ENCODE measurements at regions not wholly inside any gene's neighbourhood (a gene's known extent, or its start where the extent isn't known, plus 50 kb on each side); places are given as distances from the start of the nearest gene placed in this dataset.

DNA sequence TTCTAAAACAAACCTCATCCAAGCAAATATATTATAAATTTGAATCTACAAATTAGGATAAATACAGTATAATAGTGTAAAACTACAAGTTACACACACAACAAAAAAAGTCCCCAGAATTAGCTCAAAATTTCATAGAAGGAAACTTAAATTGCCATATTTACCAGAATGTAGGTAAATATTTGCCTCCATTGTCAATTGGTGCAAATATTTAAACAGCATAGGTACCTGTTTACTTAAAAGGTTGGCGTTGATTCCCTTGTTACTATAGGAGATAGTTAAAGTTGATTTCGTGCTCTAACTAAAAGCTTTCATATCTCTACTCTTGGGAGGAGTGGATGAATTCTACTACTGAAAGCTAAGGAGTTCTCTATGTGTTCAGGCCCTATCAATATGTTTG is 111.6 kb upstream of the TENT5A start:
- TF ChIP-seq, protein P1, sequence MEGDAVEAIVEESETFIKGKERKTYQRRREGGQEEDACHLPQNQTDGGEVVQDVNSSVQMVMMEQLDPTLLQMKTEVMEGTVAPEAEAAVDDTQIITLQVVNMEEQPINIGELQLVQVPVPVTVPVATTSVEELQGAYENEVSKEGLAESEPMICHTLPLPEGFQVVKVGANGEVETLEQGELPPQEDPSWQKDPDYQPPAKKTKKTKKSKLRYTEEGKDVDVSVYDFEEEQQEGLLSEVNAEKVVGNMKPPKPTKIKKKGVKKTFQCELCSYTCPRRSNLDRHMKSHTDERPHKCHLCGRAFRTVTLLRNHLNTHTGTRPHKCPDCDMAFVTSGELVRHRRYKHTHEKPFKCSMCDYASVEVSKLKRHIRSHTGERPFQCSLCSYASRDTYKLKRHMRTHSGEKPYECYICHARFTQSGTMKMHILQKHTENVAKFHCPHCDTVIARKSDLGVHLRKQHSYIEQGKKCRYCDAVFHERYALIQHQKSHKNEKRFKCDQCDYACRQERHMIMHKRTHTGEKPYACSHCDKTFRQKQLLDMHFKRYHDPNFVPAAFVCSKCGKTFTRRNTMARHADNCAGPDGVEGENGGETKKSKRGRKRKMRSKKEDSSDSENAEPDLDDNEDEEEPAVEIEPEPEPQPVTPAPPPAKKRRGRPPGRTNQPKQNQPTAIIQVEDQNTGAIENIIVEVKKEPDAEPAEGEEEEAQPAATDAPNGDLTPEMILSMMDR (IDR thresholded peaks at IDR 0.05): no peak
- TF ChIP-seq POLR2A (IDR thresholded peaks at IDR 0.05; ENCODE audit: low read depth): no peak
- no peak for TF ChIP-seq POLR2AphosphoS5 (IDR thresholded peaks at IDR 0.05)
- no peak for TF ChIP-seq EP300 (IDR thresholded peaks at IDR 0.05)
